ENCODE measurements at regions not wholly inside any gene's neighbourhood (a gene's known extent, or its start where the extent isn't known, plus 50 kb on each side); places are given as distances from the start of the nearest gene placed in this dataset.

- TF ChIP-seq POLR2A (IDR thresholded peaks at IDR 0.05; ENCODE audit: low read depth, low read length) (no peak), POLR2AphosphoS5 (IDR thresholded peaks at IDR 0.05; ENCODE audit: low read depth, low read length) (no peak), TAF1 (IDR thresholded peaks at IDR 0.05; ENCODE audit: low read depth, low read length) (no peak), PAX5 (IDR thresholded peaks at IDR 0.05; ENCODE audit: insufficient read depth, low read length, severe bottlenecking) (no peak), SPI1 (IDR thresholded peaks at IDR 0.05; ENCODE audit: low read depth, low read length) (no peak)
Observed at GRCh38 chr2:211187602-211188001, 631.2 kb downstream of the CPS1 start.
